IMR-90 (cell line): ENCODE measurements at regions not wholly inside any gene's neighbourhood (a gene's known extent, or its start where the extent isn't known, plus 50 kb on each side); places are given as distances from the start of the nearest gene placed in this dataset.

Source experiments
- ATAC-seq: fragments of 200-7000 bp; cut with Tn5 transposase; 2 replicates; pipeline ENCODE4 v1.9.1; 2020; ENCODE audit warnings: low read depth, mild to moderate bottlenecking, moderate library complexity
- BruUV-seq: library from RNA; stranded (reverse); fragments of 400-500 nt; replicated peaks from 2 replicates; lab custom pipeline; 2021; lab: Mats Ljungman, UMichigan
- CTCF ChIA-PET: fragments of 300-600 bp; formaldehyde crosslinking; extraction: SDS; loops from one replicate; lab custom pipeline; 2021; ENCODE audit warnings: antibody characterized with exemption; lab: Yijun Ruan, JAX
- POLR2A ChIA-PET: fragments of 300-600 bp; sonication (Branson Sonifier 250); formaldehyde crosslinking; loops from one replicate; lab custom pipeline; 2022; ENCODE audit warnings: antibody characterized with exemption; ENCODE audit not compliant: unreplicated experiment; lab: Charles Lee
- DNase-seq: peaks from one replicate; pipeline ENCODE4 v3.0.0; 2013
- H2AFZ ChIP-seq: replicated peaks from 2 replicates; pipeline ENCODE3; 2013; ENCODE audit warnings: low read length, mild to moderate bottlenecking; ENCODE audit not compliant: poor library complexity
- H2AK5ac ChIP-seq: 2 replicates; pipeline ENCODE4 v1.6.1; 2013; ENCODE audit warnings: low read depth, low read length, inconsistent platforms
- H2AK9ac ChIP-seq: replicated peaks from 2 replicates; pipeline ENCODE3; 2013; ENCODE audit warnings: mild to moderate bottlenecking, low read depth, low read length, moderate library complexity; ENCODE audit not compliant: poor library complexity
- H2BK120ac ChIP-seq: 2 replicates; pipeline ENCODE4 v1.6.1; 2013; ENCODE audit warnings: low read depth, low read length, inconsistent platforms
- H2BK15ac ChIP-seq: 3 replicates; pipeline ENCODE4 v1.6.1; 2013; ENCODE audit warnings: low read depth, low read length, inconsistent platforms
- H2BK20ac ChIP-seq: 2 replicates; pipeline ENCODE4 v1.6.1; 2013; ENCODE audit warnings: low read depth, mild to moderate bottlenecking, inconsistent platforms, low read length, moderate library complexity
- H2BK5ac ChIP-seq: 2 replicates; pipeline ENCODE4 v1.6.1; 2013; ENCODE audit warnings: mild to moderate bottlenecking, low read depth, low read length, inconsistent platforms; ENCODE audit not compliant: poor library complexity, severe bottlenecking
- H3K14ac ChIP-seq: replicated peaks from 2 replicates; pipeline ENCODE4 v1.6.1; 2013; ENCODE audit warnings: low read depth, low read length, inconsistent platforms
- H3K18ac ChIP-seq: 2 replicates; pipeline ENCODE4 v1.6.1; 2013; ENCODE audit warnings: low read depth, low read length, control low read depth
- H3K23ac ChIP-seq: 2 replicates; pipeline ENCODE4 v1.6.1; 2013; ENCODE audit warnings: low read depth, low read length, inconsistent platforms
- H3K27ac ChIP-seq: 2 replicates; pipeline ENCODE4 v1.5.1; 2013; ENCODE audit warnings: mild to moderate bottlenecking, control low read depth, low read length; ENCODE audit not compliant: insufficient read depth
- H3K27me3 ChIP-seq: 2 replicates; pipeline ENCODE4 v1.6.1; 2013; ENCODE audit warnings: low read length; ENCODE audit not compliant: control insufficient read depth, insufficient read depth
- H3K36me3 ChIP-seq: 2 replicates; pipeline ENCODE4 v1.6.1; 2013; ENCODE audit warnings: low read length, mixed read lengths; ENCODE audit not compliant: control insufficient read depth, insufficient read depth
- H3K4ac ChIP-seq: 2 replicates; pipeline ENCODE4 v1.6.1; 2013; ENCODE audit warnings: low read depth, low read length, inconsistent platforms
- H3K4me1 ChIP-seq: 2 replicates; pipeline ENCODE4 v1.6.1; 2013; ENCODE audit warnings: low read length, mixed read lengths; ENCODE audit not compliant: control insufficient read depth, insufficient read depth
- H3K4me2 ChIP-seq: 2 replicates; pipeline ENCODE4 v1.6.1; 2013; ENCODE audit warnings: low read depth, mild to moderate bottlenecking, control low read depth, low read length, moderate library complexity
- H3K4me3 ChIP-seq: 2 replicates; pipeline ENCODE4 v1.5.1; 2013; ENCODE audit warnings: low read depth, mild to moderate bottlenecking, control low read depth, low read length, moderate library complexity; ENCODE audit not compliant: insufficient read depth
- H3K56ac ChIP-seq: 2 replicates; pipeline ENCODE4 v1.6.1; 2013; ENCODE audit warnings: low read length, inconsistent platforms; ENCODE audit not compliant: insufficient read depth; ENCODE audit errors: extremely low read depth
- H3K79me1 ChIP-seq, 2 experiments: 2 replicates each; pipeline ENCODE4 v1.6.1; 2013; ENCODE audit warnings: low read length in 2 of 2, inconsistent platforms in 1 of 2, low read depth in 1 of 2
- H3K9ac ChIP-seq: 2 replicates; pipeline ENCODE4 v1.6.1; 2013; ENCODE audit warnings: low read depth, low read length, control low read depth
- H3K9me1 ChIP-seq: 2 replicates; pipeline ENCODE4 v1.6.1; 2013; ENCODE audit warnings: low read length, inconsistent platforms; ENCODE audit not compliant: insufficient read depth
- H3K9me3 ChIP-seq: 2 replicates; pipeline ENCODE4 v1.6.1; 2013; ENCODE audit warnings: low read length; ENCODE audit not compliant: control insufficient read depth, insufficient read depth
- H4K20me1 ChIP-seq: 2 replicates; pipeline ENCODE4 v1.6.1; 2013; ENCODE audit warnings: low read length, inconsistent platforms; ENCODE audit not compliant: insufficient read depth
- H4K5ac ChIP-seq: 2 replicates; pipeline ENCODE4 v1.6.1; 2013; ENCODE audit warnings: mild to moderate bottlenecking, low read depth, low read length, control low read depth
- H4K8ac ChIP-seq, 2 experiments: 2 replicates each; pipeline ENCODE4 v1.6.1; 2013; ENCODE audit warnings: low read depth in 2 of 2, low read length in 2 of 2, control low read depth in 1 of 2, inconsistent platforms in 1 of 2
- H4K91ac ChIP-seq: 2 replicates; pipeline ENCODE4 v1.6.1; 2013; ENCODE audit warnings: low read depth, low read length, inconsistent platforms; ENCODE audit not compliant: insufficient read depth
- CHD1 ChIP-seq: IDR thresholded peaks from 2 replicates; pipeline ENCODE4 v1.6.1; 2012; ENCODE audit warnings: low read depth, low read length, improper control_type of control experiment
- NFE2L2 ChIP-seq: fragments of 150-350 bp; IDR thresholded peaks from 2 replicates; pipeline ENCODE4 v1.6.1; 2016; ENCODE audit warnings: low read depth, mild to moderate bottlenecking, low read length
- SMC3 ChIP-seq: fragments of 150-350 bp; IDR thresholded peaks from 2 replicates; pipeline ENCODE4 v1.6.1; 2016; ENCODE audit warnings: low read depth, mild to moderate bottlenecking, antibody characterized with exemption, low read length, moderate library complexity
- WGBS, 2 experiments: methylation state at CpG; one replicate each; pipeline versions ENCODE4 v1.1.5 to v1.1.7; 2013; ENCODE audit warnings: missing lambda C conversion rate in 2 of 2; ENCODE audit not compliant: insufficient read length in 1 of 2; ENCODE audit errors: extremely low coverage in 2 of 2; 5-methylcytosine and 5-hydroxymethylcytosine counted together
- dilution Hi-C: fragments of 300-500 bp; cut with HindIII; formaldehyde crosslinking; loops from one replicate; pipeline ENCODE4 v1.14.3; 2018; ENCODE audit warnings: low sequenced_read_pairs; ENCODE audit not compliant: unreplicated experiment
- in situ Hi-C: fragments of 300-500 bp; cut with MboI; formaldehyde crosslinking; loops from 3 replicates; pipeline ENCODE4 v1.14.3; 2019; ENCODE audit warnings: low sequenced_read_pairs, inconsistent platforms, mixed read lengths
- intact Hi-C: fragments of 100-400 bp; cut with micrococcal nuclease; formaldehyde crosslinking; loops from 2 replicates; pipeline ENCODE4 v1.10.0; 2022

- Histone ChIP-seq H3K79me1 (no peaks in the 10 kb centered on the region), H3K27me3 (no peaks in the 10 kb centered on the region), H2BK5ac (no peak overlapping the region), H3K36me3 (no peaks in the 10 kb centered on the region), H4K91ac (no peak overlapping the region), H3K4me2 (no peak overlapping the region), H3K4ac (no peak overlapping the region), H2AK9ac (no peak overlapping the region), H3K9me3 (peaks cover 36% of the 10 kb centered on the region), H4K20me1 (no peaks in the 10 kb centered on the region), H2BK15ac (no peak overlapping the region), H2AK5ac (no peak overlapping the region), H3K23ac (no peak overlapping the region), H2BK120ac (no peak overlapping the region), H3K9me1 (no peaks in the 10 kb centered on the region), H3K56ac (no peak overlapping the region), H3K14ac (no peak overlapping the region), H3K9ac (no peak overlapping the region), H3K18ac (no peak overlapping the region), H3K4me3 (no peak overlapping the region), H4K5ac (no peak overlapping the region), H2AFZ (no peak overlapping the region), H3K4me1 (no peaks in the 10 kb centered on the region), H4K8ac (no peak overlapping the region), H2BK20ac (no peak overlapping the region), H3K27ac (no peak overlapping the region)
- TF ChIP-seq NFE2L2, result no peak
- TF ChIP-seq CHD1, result no peak
- no peak for TF ChIP-seq SMC3
- DNase-seq, result no peak
- dilution Hi-C loops, result no loop called here
- no TSS peak for BruUV-seq
- CTCF ChIA-PET, result no interaction called here
- ATAC-seq, result no peak
- in situ Hi-C loops, result no loop called here
- intact Hi-C loops, result no loop called here
- POLR2A ChIA-PET, result no interaction called here
- 60% methylated on average over 2 of the region's 14 CpGs; no CpG with 5 or more reads in 1 of the 2 experiments for WGBS, 2 experiments
These were observed 249.4 kb downstream of the NPHP4 start for GRCh38 chr1:5742801-5743200.
